ENCODE measurements at regions not wholly inside any gene's neighbourhood (a gene's known extent, or its start where the extent isn't known, plus 50 kb on each side); places are given as distances from the start of the nearest gene placed in this dataset.

DNA sequence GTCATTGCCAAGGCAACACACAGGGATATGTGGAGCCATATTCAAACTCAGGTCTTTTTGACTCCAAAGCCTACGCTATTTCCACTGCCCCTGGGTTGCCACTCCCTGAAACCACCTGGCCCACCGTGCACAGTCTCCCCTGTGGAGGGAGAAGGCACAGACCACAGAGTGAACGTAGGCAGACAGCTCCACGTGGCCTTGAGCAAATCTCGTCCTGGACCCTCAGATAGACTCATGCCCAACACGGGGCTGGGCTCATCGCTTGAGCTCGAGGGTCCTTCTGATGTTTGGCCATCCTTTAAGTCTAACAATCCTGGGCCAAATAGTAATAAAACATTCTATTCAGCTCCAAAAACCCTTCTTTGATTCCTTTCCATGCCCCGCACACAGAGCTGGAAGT lies 72.0 kb downstream of the CPN2 start:
- intact Hi-C loops (cut with micrococcal nuclease), result no loop called here

DNA sequence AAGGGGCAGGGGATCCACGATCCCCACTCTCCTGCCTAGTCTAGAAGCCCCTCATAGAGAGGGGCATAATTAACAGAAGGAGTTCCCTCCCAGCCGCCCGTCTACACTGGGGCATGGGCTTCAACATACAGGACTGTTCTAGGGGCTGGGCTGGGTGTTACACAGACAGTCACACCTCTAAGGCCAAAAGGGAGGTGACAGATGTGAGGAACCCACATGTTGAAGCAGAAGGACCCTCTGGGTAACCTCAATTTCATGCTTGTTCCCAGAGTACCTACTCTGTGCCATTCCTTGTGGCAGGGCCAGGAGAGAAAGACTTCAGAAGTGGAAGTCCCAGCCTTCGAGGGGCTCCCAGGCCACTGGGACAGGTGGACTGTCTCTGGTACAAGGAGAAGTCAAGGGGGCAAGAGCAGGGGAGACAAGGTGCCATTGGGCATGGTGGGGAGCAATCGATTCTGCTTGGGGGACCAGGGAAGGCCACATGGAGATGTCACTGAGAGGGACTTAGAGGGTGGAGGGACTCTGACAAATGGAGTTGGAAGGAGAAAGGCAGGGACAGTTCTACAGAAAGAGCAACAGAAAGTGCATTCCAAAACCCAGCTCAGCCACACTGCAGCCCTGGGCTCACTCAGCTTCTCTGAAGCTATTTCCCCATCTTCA lies 71.3 kb downstream of the CPN2 start:
- intact Hi-C loops (cut with micrococcal nuclease), result no loop called here

DNA sequence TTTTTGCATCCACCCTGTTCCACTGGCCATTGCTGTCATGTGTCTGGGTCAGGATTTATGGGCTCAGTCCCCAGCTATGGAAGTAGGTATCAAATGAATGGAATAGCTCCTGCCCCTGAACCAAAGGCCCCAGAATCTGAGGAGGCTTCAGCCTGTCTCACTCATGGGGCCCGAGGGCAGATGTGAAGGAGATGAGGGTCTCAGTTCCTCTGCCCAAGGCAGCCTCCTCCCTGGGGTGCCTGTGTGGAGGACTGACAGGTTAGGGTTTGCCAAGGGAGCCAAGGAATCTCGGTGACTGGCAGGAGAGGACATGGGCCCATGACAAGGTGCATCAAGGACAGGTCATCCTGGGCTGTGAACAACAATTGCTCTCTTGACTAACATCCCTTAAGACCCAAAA lies 70.4 kb downstream of the CPN2 start:
- intact Hi-C loops (cut with micrococcal nuclease), result no loop called here

DNA sequence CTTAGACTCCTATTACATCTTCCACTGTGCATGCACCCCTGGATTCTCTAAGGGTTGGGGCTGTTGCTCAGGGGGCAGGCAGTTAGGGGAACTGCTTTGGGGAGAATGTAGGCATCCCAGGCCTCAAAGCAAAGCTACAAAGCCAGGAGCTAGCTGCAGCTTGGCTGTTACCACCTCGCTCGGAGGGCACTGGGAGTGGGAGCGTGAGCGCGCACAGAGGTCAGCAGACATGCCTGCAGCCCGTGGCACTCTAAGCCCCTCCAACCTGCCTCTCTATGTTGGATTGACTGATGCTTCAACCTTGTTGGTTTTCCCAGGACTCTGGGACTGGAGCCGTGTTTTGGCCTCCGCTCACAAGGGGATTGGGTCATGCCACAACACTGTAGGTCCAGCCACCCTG lies 69.8 kb downstream of the CPN2 start:
- intact Hi-C loops (cut with micrococcal nuclease), result no loop called here

DNA sequence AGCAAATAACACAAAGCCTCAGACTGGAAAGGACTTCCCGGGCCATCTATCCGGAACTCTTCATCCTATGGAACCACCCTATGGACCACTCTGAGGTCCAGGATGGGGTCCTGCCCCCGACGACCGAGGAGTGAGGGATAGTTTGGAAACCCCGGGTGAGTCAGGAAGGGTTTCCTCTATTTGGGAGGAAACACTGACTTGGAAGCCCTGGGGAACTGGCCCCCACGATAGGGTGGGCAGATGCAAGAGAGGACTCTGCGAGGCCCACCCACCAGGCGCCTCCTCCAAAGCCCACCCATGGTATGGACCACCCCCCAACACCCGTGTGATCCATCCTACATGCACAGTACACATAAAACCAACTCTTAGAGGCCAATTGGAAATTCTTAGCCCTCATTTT lies 69.4 kb downstream of the CPN2 start:
- intact Hi-C loops (cut with micrococcal nuclease), result no loop called here

DNA sequence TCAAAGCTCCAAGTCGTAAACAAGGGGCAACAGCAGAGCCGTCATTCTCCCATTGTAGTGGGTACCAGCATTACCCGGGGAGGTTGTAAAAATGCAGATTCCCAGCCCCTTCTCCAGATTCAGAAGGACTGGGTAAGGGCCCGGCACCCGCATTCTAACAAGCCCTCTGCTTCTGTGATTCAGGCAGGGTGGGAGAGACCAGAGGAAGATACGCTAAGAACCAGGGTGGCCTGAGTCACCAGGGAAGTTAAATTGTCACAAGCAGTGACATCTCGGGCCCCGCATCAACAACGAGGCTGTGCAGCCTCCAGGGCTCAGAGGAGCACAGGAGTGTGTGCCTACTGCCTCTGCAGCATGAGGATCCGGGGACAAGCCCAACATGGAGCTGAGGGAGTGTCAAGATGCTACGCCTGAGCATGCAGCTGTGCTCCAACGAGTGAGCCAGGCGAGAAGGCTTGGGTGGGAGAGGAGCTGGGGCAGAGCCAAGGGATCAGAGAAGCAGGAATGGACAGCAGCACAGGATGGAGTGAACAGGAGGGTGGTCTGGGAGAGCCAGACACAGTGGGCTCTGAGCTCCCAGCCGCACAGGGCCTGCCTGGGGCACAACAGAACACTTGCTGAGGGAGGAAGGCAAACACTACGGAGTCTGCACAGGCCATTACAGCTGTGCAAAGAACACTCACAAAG lies 68.5 kb downstream of the CPN2 start:
- intact Hi-C loops (cut with micrococcal nuclease), result no loop called here

DNA sequence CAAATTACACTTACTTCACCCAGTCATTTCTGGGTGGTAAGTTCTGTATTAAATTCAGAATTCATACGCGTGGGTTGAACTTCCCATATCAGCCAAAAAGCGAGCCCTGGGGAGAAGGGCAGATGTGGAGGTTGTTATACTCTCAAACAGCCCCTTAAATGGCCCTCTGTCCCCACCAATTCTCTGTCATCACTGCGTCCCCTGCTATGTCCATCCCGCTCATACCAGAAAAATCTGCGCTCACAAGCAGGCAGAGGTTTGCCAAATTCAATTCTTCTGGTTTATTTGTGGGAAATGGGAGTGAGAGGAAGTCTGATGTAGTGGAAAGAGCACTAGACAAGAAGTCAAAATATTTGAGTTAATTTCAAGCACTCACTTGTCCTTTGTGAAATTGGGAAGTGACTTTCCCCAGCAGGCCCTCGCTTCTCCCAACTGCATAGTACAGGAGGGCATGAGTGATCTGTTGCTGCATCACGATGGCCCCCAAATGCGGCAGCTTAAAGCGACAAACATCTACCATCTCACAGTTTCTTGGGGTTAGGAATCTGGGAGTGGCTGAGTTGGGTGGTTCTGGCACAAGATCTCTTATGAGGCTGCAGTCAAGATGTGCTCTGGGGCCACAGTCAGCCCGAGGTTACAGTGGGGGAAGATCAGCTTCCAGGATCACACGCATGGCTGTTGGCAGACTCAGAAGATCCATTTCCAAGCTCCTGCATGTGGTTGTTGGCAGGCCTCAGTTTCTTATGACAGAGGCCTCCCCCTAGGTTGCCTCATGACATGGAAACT lies 67.7 kb downstream of the CPN2 start:
- intact Hi-C loops (cut with micrococcal nuclease), result no loop called here

DNA sequence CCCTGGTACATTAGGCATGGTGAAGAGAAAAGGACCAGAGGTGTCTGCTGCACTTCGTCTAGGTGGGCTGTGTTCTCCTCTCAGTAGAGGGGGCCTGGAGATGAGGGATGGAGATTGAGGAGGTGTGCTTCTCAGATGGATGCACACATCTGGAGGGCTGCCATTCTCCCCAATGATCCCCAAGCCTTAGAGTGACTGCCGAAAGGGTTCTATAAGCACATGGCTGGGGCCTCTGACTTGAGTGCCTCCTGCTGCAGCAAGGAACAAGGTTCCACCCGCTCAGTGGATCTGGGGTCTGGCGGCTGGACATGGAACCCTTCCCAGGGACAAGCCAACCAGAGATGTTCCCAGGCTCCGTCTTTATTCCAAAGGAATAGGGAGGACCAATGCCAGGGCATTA lies 66.8 kb downstream of the CPN2 start:
- intact Hi-C loops (cut with micrococcal nuclease), result no loop called here

DNA sequence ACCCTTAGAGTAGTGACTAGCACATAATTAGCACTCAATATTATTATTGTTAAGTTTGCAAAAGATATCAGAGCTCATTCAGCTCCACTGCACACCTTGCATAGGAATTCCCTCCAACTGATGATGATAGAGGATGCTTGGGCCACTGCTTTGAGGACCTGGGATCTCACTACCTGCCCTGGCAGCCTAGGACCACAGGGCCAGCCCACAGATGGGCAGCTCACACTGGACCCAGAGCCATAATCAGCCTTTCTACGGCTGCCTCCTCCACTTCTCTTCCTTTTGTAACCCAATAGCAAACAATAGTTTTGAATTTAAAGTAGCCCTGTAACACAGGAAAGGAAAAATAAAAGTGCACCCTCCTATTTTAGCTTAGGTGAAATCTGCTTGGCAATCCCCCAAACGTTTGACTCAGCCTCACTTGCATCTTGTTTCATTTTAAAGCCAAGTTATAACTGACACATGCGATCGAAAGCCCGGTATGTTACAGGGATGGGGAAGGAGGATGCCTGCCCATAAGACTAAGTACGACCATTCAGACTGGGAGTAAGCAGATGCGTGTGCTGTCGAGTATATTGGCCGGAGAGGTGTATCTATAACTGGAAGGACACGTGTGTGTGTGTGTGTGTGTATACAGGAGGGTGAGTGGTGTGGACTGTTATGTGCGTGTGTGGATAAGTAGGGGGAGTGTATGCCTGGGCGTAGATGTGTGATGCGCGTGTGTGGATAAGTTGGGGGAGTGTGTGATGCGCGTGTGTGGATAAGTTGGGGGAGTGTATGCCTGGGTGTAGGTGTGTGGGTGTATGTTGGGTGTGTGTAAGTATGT lies 65.9 kb downstream of the CPN2 start:
- intact Hi-C loops (cut with micrococcal nuclease), result no loop called here

DNA sequence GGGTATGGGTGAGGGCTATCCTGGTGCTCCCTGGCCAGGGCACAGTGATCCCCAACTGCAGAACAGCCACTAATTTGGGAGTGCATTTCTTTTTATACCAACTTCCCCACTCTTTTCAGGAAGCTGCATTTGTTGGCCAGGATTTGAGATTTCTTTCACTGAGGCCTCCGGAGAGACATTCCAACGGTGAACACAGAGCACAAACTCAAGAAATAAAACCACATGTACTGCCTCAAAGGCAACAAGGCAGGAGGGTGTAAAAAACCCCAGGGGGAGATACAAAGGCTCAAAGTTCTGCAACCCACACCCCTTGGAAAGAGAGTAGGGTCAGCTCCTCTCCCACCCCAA lies 65.3 kb downstream of the CPN2 start:
- intact Hi-C loops (cut with micrococcal nuclease), result no loop called here

DNA sequence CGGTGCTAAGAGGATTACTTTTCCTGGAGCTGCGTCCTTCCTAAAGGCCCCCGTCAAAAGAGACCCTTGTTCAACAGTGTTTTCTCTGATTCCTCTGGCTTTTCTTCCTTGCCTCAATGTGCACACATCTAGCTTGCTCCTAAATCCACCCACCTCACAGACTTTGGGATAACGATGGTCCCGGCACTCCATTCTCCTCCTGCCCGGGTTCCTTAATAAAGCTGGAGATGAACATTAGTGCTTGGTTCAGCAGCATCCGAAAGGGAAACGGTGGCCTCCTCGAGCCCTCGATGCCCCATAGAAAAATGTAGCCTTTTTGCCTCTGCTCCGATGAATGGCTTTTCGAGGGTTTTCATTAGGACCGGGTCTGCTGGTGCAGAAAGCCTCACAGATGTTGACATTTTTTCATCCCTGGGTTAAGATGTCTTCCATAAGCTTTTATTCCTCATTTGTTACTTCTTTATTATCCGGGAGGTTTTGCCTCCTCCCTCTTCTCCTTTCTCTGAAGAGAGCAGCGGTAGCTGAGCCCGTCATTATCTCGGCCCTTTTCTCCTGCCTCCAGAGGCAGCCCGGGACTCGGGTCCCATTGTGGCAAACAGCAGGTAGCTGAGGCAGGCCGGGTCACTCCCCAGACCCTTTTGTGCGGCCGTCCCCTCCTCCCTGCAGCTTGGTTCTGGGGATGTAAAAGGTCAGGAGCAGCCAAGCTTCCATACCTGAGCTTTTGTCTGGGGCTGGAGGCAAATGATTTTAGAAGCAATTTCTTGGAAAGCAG lies 64.6 kb downstream of the CPN2 start:
- intact Hi-C loops (cut with micrococcal nuclease), result no loop called here

DNA sequence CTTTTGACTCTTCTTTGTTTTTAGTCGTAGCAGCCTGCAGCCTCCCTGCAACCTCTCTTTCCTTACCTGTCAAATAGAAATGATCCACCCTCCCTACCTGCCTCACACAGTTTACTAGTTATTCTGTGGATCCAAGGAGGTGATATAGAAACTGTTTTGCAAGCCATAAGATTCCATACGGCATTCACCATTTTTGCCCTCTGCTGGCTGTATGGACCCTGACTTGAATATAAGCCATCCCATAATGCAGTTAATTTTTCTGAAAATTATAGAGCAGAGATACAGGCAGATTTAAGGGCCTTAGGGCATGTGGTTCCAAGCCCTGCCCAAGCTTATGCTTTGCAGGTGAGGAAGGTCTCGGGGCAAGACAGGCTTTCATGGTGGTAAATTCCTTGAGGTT lies 63.8 kb downstream of the CPN2 start:
- intact Hi-C loops (cut with micrococcal nuclease), result no loop called here

DNA sequence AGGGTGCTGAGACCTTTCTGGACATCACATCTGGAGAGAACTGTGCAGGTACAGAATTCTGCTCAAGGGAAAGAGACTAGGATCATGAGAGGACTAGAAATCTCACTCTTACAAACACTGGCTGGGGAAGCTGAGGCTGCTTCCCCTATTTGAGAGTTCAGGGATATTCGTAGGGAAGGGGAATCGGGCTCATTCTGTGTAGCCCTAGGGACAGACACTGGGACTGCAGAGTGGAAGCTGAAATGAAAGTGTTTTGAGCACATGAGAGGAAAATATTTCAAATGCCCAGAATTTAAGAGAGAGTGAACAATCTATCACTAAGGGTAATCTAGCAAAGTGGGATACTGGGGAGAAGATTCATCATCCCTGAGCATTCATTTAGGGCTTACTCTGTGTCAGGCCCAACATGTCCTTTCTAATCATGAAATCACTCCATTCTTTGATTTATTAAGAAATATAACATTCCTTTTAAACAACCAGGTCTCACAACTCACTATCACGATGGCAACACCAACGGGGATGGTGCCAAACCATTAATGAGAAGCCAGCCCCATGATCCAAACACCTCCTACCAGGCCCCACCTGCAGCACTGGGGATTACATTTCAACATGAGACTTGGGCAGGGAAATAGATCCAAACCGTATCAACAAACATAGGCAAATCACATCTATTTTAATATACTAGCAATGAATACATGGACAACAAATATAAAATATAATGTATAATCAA lies 63.0 kb downstream of the CPN2 start:
- intact Hi-C loops (cut with micrococcal nuclease), result no loop called here

All from T-helper 2 cell treated with Interferon-gamma antibody and Interleukin-4, amounts not matched to agents 100 ng/mL and 5 ng/mL, for 36 hours (primary cell).